OCI-LY7 (cell line): ENCODE measurements at regions not wholly inside any gene's neighbourhood (a gene's known extent, or its start where the extent isn't known, plus 50 kb on each side); places are given as distances from the start of the nearest gene placed in this dataset.
"Not testable (repeated sequence)": the region's sequence is repeated elsewhere in the genome, so short reads cannot be mapped to it uniquely, and the experiment has no call there.

Experiments used
- BruUV-seq: library from RNA; stranded (reverse); fragments of 400-500 nt; replicated peaks from 2 replicates; lab custom pipeline; 2021; lab: Mats Ljungman, UMichigan
- CTCF ChIA-PET: fragments of 300-600 bp; sonication (Branson Sonifier 250); formaldehyde crosslinking; loops from one replicate; lab custom pipeline; 2022; ENCODE audit warnings: antibody characterized with exemption; ENCODE audit not compliant: unreplicated experiment; lab: Charles Lee
- POLR2A ChIA-PET: fragments of 300-600 bp; sonication (Branson Sonifier 250); formaldehyde crosslinking; loops from one replicate; lab custom pipeline; 2022; ENCODE audit warnings: antibody characterized with exemption; lab: Charles Lee
- DNase-seq: peaks from one replicate; pipeline ENCODE4 v3.0.0-alpha.2; 2015; ENCODE audit warnings: low spot score
- H2AFZ ChIP-seq: fragments of 200-600 bp; sonication (generic), shearing (Covaris generic); 2 replicates; pipeline ENCODE4 v1.6.1; 2014; ENCODE audit warnings: mild to moderate bottlenecking, antibody characterized with exemption, low read length, moderate library complexity
- H3K27ac ChIP-seq: fragments of 200-600 bp; sonication (generic); 2 replicates; pipeline ENCODE4 v1.5.1; 2014; ENCODE audit warnings: mixed run types, low read depth, mild to moderate bottlenecking, moderate library complexity, low read length, inconsistent platforms; ENCODE audit not compliant: poor library complexity, severe bottlenecking
- H3K36me3 ChIP-seq: fragments of 200-600 bp; sonication (generic); 2 replicates; pipeline ENCODE4 v1.6.1; 2014; ENCODE audit warnings: mild to moderate bottlenecking, antibody characterized with exemption, low read length, moderate library complexity, mixed read lengths; ENCODE audit not compliant: insufficient read depth
- H3K4me1 ChIP-seq: fragments of 200-600 bp; sonication (generic); 2 replicates; pipeline ENCODE4 v1.5.1; 2014; ENCODE audit warnings: mild to moderate bottlenecking, low read length; ENCODE audit not compliant: insufficient read depth, poor library complexity, severe bottlenecking
- H3K4me2 ChIP-seq: fragments of 200-600 bp; sonication (generic); 2 replicates; pipeline ENCODE4 v1.6.1; 2014; ENCODE audit warnings: mild to moderate bottlenecking, low read length
- H3K4me3 ChIP-seq: fragments of 200-600 bp; sonication (generic); 2 replicates; pipeline ENCODE4 v1.5.1; 2014; ENCODE audit warnings: mild to moderate bottlenecking, low read depth, low read length; ENCODE audit not compliant: poor library complexity, severe bottlenecking
- H3K79me2 ChIP-seq: fragments of 200-600 bp; sonication (generic); 2 replicates; pipeline ENCODE4 v1.6.1; 2016; ENCODE audit warnings: low read depth, mild to moderate bottlenecking, low read length, moderate library complexity, mixed read lengths; ENCODE audit not compliant: insufficient read depth
- H3K9me2 ChIP-seq: fragments of 200-600 bp; sonication (generic); 2 replicates; pipeline ENCODE4 v1.6.1; 2016; ENCODE audit warnings: mild to moderate bottlenecking, low read length, mixed read lengths; ENCODE audit not compliant: insufficient read depth
- H3K9me3 ChIP-seq: fragments of 200-600 bp; sonication (generic); 2 replicates; pipeline ENCODE4 v1.6.1; 2014; ENCODE audit warnings: mild to moderate bottlenecking, mixed run types, low read length, mixed read lengths
- H4K20me1 ChIP-seq: fragments of 200-600 bp; sonication (generic); 2 replicates; pipeline ENCODE4 v1.6.1; 2014; ENCODE audit warnings: mild to moderate bottlenecking, antibody characterized with exemption, low read length, moderate library complexity, mixed read lengths; ENCODE audit not compliant: insufficient read depth
- intact Hi-C: fragments of 100-400 bp; cut with micrococcal nuclease; formaldehyde crosslinking; loops from one replicate; pipeline ENCODE4 v1.10.0; 2022; ENCODE audit not compliant: unreplicated experiment

GRCh38 chr16:16550824-16551223 is 171.9 kb downstream of the NPIPA7 start:
- H3K4me3 ChIP-seq, CTCF ChIA-PET, intact Hi-C loops, H3K36me3 ChIP-seq, H3K4me2 ChIP-seq, H3K4me1 ChIP-seq, POLR2A ChIA-PET, H3K9me2 ChIP-seq, BruUV-seq, H2AFZ ChIP-seq, H3K9me3 ChIP-seq, H4K20me1 ChIP-seq, H3K27ac ChIP-seq, H3K79me2 ChIP-seq, DNase-seq: not testable (repeated sequence)

- H4K20me1 ChIP-seq, H3K9me3 ChIP-seq, H3K27ac ChIP-seq, H3K4me3 ChIP-seq, H3K79me2 ChIP-seq, H3K9me2 ChIP-seq, H3K4me2 ChIP-seq, H2AFZ ChIP-seq, POLR2A ChIA-PET, DNase-seq, intact Hi-C loops, BruUV-seq, H3K36me3 ChIP-seq, CTCF ChIA-PET, H3K4me1 ChIP-seq: not testable (repeated sequence)
Measured at GRCh38 chr16:16552819-16553340, 173.9 kb downstream of the NPIPA7 start.

- CTCF ChIA-PET: interaction anchor here (0.6 kb wide), 1 partner anchor 584 kb away, joined by 3 read pairs; no protein-coding TSS in a partner anchor
- H3K4me3 ChIP-seq, H2AFZ ChIP-seq, intact Hi-C loops, H3K9me3 ChIP-seq, H3K27ac ChIP-seq, H3K9me2 ChIP-seq, H3K79me2 ChIP-seq, H3K4me1 ChIP-seq, DNase-seq, H4K20me1 ChIP-seq, H3K36me3 ChIP-seq, BruUV-seq, H3K4me2 ChIP-seq: not testable (repeated sequence)
- POLR2A ChIA-PET: interaction anchor here (0.7 kb wide), 1 partner anchor 1099 kb away, joined by 3 read pairs; no protein-coding TSS in a partner anchor
Measured at GRCh38 chr16:16559179-16559740, 180.3 kb downstream of the NPIPA7 start.

- DNase-seq, POLR2A ChIA-PET, H4K20me1 ChIP-seq, H3K4me2 ChIP-seq, CTCF ChIA-PET, H3K27ac ChIP-seq, BruUV-seq, H3K4me3 ChIP-seq, H3K4me1 ChIP-seq, H3K9me2 ChIP-seq, intact Hi-C loops, H3K9me3 ChIP-seq, H3K36me3 ChIP-seq, H2AFZ ChIP-seq, H3K79me2 ChIP-seq: not testable (repeated sequence)
Measured at GRCh38 chr16:16561532-16561931, 182.6 kb downstream of the NPIPA7 start.

- intact Hi-C loops, H3K79me2 ChIP-seq, POLR2A ChIA-PET, H3K27ac ChIP-seq, H3K9me2 ChIP-seq, H3K4me3 ChIP-seq, H3K9me3 ChIP-seq, H3K4me1 ChIP-seq, H4K20me1 ChIP-seq, H3K36me3 ChIP-seq, CTCF ChIA-PET, DNase-seq, BruUV-seq, H3K4me2 ChIP-seq, H2AFZ ChIP-seq: not testable (repeated sequence)
Measured at GRCh38 chr16:16563962-16564361, 185.0 kb downstream of the NPIPA7 start.

- CTCF ChIA-PET, POLR2A ChIA-PET, H2AFZ ChIP-seq, H3K36me3 ChIP-seq, H3K9me3 ChIP-seq, DNase-seq, H3K4me1 ChIP-seq, H3K4me3 ChIP-seq, H4K20me1 ChIP-seq, H3K4me2 ChIP-seq, BruUV-seq, H3K9me2 ChIP-seq, H3K27ac ChIP-seq, intact Hi-C loops, H3K79me2 ChIP-seq: not testable (repeated sequence)
Measured at GRCh38 chr16:16565326-16565725, 186.4 kb downstream of the NPIPA7 start.
